H1 (cell line): ENCODE measurements at regions not wholly inside any gene's neighbourhood (a gene's known extent, or its start where the extent isn't known, plus 50 kb on each side); places are given as distances from the start of the nearest gene placed in this dataset.

Source experiments
- CTCF ChIA-PET: fragments of 300-600 bp; sonication (Branson Sonifier 250); formaldehyde crosslinking; loops from one replicate; lab custom pipeline; 2021; ENCODE audit not compliant: partially characterized antibody; lab: Charles Lee
- POLR2A ChIA-PET: fragments of 300-600 bp; sonication (Branson Sonifier 250); formaldehyde crosslinking; loops from one replicate; lab custom pipeline; 2021; ENCODE audit warnings: inconsistent platforms; ENCODE audit not compliant: partially characterized antibody; lab: Charles Lee
- DNase-seq, 2 experiments: peaks; one replicate each; pipeline versions ENCODE4 v3.0.0 to v3.0.0-alpha.2; 2010 to 2022; ENCODE audit warnings: low spot score in 2 of 2, low read depth in 1 of 2, mixed read lengths in 1 of 2
- FAIRE-seq: peaks from 2 replicates; lab custom pipeline; 2011; peaks lifted over from hg19 to GRCh38; lab: Jason Lieb, UNC
- H2AFZ ChIP-seq: 2 replicates; pipeline ENCODE4 v1.8.1; 2012; ENCODE audit warnings: low read length, inconsistent platforms
- H2AK5ac ChIP-seq: 2 replicates; pipeline ENCODE4 v1.6.1; 2013; ENCODE audit warnings: low read depth, low read length
- H2BK120ac ChIP-seq: replicated peaks from 2 replicates; pipeline ENCODE3; 2013; ENCODE audit warnings: low read depth, low read length, inconsistent platforms
- H2BK12ac ChIP-seq: 2 replicates; pipeline ENCODE4 v1.6.1; 2013; ENCODE audit warnings: low read depth, low read length
- H2BK15ac ChIP-seq: 2 replicates; pipeline ENCODE4 v1.6.1; 2013; ENCODE audit warnings: low read length
- H2BK20ac ChIP-seq: 2 replicates; pipeline ENCODE4 v1.6.1; 2013; ENCODE audit warnings: low read length
- H2BK5ac ChIP-seq: 2 replicates; pipeline ENCODE4 v1.6.1; 2013; ENCODE audit warnings: low read depth, low read length
- H3K14ac ChIP-seq: 2 replicates; pipeline ENCODE4 v1.6.1; 2013; ENCODE audit warnings: inconsistent platforms; ENCODE audit not compliant: insufficient read length
- H3K18ac ChIP-seq: 2 replicates; pipeline ENCODE4 v1.6.1; 2013; ENCODE audit warnings: low read length; ENCODE audit errors: extremely low read depth
- H3K23ac ChIP-seq: 2 replicates; pipeline ENCODE4 v1.6.1; 2013; ENCODE audit warnings: inconsistent platforms; ENCODE audit not compliant: insufficient read length
- H3K23me2 ChIP-seq: 2 replicates; pipeline ENCODE4 v1.6.1; 2013; ENCODE audit warnings: low read depth, low read length
- H3K27ac ChIP-seq: 2 replicates; pipeline ENCODE4 v1.6.1; 2011; ENCODE audit warnings: low read depth, low read length, inconsistent platforms
- H3K27me3 ChIP-seq, 4 experiments: replicated peaks in 1 of 4; 1 replicate in 1 of 4; 2 replicates in 3 of 4; pipeline versions ENCODE4 v1.6.1 to v1.8.1; 2011 to 2013; ENCODE audit warnings: low read length in 3 of 4, mild to moderate bottlenecking in 3 of 4, inconsistent platforms in 2 of 4, mixed read lengths in 2 of 4, moderate library complexity in 1 of 4; ENCODE audit not compliant: control insufficient read depth in 3 of 4, insufficient read depth in 3 of 4; ENCODE audit errors: extremely low read depth in 1 of 4
- H3K36me3 ChIP-seq, 4 experiments: 2 replicates each; pipeline versions ENCODE4 v1.6.1 to v1.8.1; 2011 to 2013; ENCODE audit warnings: mild to moderate bottlenecking in 4 of 4, low read length in 3 of 4, moderate library complexity in 2 of 4, control low read depth in 1 of 4, inconsistent platforms in 1 of 4; ENCODE audit not compliant: insufficient read depth in 4 of 4, control insufficient read depth in 2 of 4
- H3K4ac ChIP-seq: replicated peaks from 2 replicates; pipeline ENCODE3; 2013; ENCODE audit warnings: low read length, low read depth, mixed read lengths, inconsistent platforms; ENCODE audit not compliant: insufficient read length
- H3K4me1 ChIP-seq, 4 experiments: replicated peaks in 1 of 4; 1 replicate in 1 of 4; 2 replicates in 3 of 4; pipeline versions ENCODE4 v1.6.1 to v1.8.1; 2011 to 2013; ENCODE audit warnings: low read length in 3 of 4, inconsistent platforms in 2 of 4, mixed read lengths in 1 of 4; ENCODE audit not compliant: insufficient read depth in 4 of 4, control insufficient read depth in 3 of 4
- H3K4me2 ChIP-seq, 2 experiments: 2 replicates each; pipeline versions ENCODE4 v1.6.1 to v1.8.1; 2011 to 2013; ENCODE audit warnings: low read depth in 2 of 2, low read length in 2 of 2, control low read depth in 1 of 2, inconsistent platforms in 1 of 2, mild to moderate bottlenecking in 1 of 2; ENCODE audit not compliant: insufficient read depth in 1 of 2
- H3K4me3 ChIP-seq, 4 experiments: fragments of 200-600, 300-600 bp in 1 of 4; sonication (generic), shearing (Covaris generic), sonication (Bioruptor Twin) in 1 of 4; 2 replicates each; pipeline versions ENCODE4 v1.5.1 to v1.8.1; 2011 to 2016; ENCODE audit warnings: low read length in 4 of 4, low read depth in 3 of 4, control low read depth in 2 of 4, inconsistent platforms in 2 of 4, mild to moderate bottlenecking in 2 of 4, mixed read lengths in 1 of 4, moderate library complexity in 1 of 4; ENCODE audit not compliant: insufficient read depth in 2 of 4; ENCODE audit errors: extremely low read depth in 1 of 4
- H3K56ac ChIP-seq: replicated peaks from 2 replicates; pipeline ENCODE3; 2013; ENCODE audit warnings: low read depth, mild to moderate bottlenecking, mixed read lengths, low read length, inconsistent platforms; ENCODE audit not compliant: insufficient read length
- H3K79me1 ChIP-seq: 2 replicates; pipeline ENCODE4 v1.6.1; 2013; ENCODE audit warnings: low read depth, low read length, control low read depth
- H3K79me2 ChIP-seq, 2 experiments: 2 replicates each; pipeline versions ENCODE4 v1.6.1 to v1.8.1; 2012 to 2013; ENCODE audit warnings: low read length in 2 of 2, mild to moderate bottlenecking in 2 of 2, inconsistent platforms in 1 of 2; ENCODE audit not compliant: insufficient read depth in 2 of 2, control insufficient read depth in 1 of 2
- H3K9ac ChIP-seq, 4 experiments: replicated peaks in 1 of 4; 1 replicate in 1 of 4; 2 replicates in 3 of 4; pipeline versions ENCODE4 v1.6.1 to v1.8.1; 2011 to 2013; ENCODE audit warnings: low read depth in 3 of 4, low read length in 3 of 4, control low read depth in 2 of 4, mild to moderate bottlenecking in 2 of 4, moderate library complexity in 2 of 4, inconsistent platforms in 1 of 4; ENCODE audit errors: extremely low read depth in 1 of 4
- H3K9me3 ChIP-seq, 2 experiments: 2 replicates each; pipeline versions ENCODE4 v1.6.1 to v1.8.1; 2012 to 2013; ENCODE audit warnings: mild to moderate bottlenecking in 2 of 2, moderate library complexity in 2 of 2, control low read depth in 1 of 2, inconsistent platforms in 1 of 2, low read depth in 1 of 2, low read length in 1 of 2, mixed read lengths in 1 of 2; ENCODE audit not compliant: insufficient read depth in 2 of 2
- H4K20me1 ChIP-seq, 2 experiments: replicated peaks in 1 of 2; 2 replicates each; pipeline versions ENCODE3 to v1.8.1; 2011 to 2013; ENCODE audit warnings: inconsistent platforms in 2 of 2, low read length in 2 of 2, mild to moderate bottlenecking in 1 of 2; ENCODE audit not compliant: insufficient read depth in 2 of 2, control insufficient read depth in 1 of 2
- H4K5ac ChIP-seq: 2 replicates; pipeline ENCODE4 v1.6.1; 2013; ENCODE audit warnings: low read length, low read depth, mixed read lengths, inconsistent platforms; ENCODE audit not compliant: insufficient read length
- H4K8ac ChIP-seq: 2 replicates; pipeline ENCODE4 v1.8.0; 2013; ENCODE audit warnings: mild to moderate bottlenecking, moderate library complexity, low read length, inconsistent platforms; ENCODE audit not compliant: insufficient read depth; ENCODE audit errors: extremely low read depth
- H4K91ac ChIP-seq: replicated peaks from 2 replicates; pipeline ENCODE3; 2013; ENCODE audit warnings: low read length, mixed read lengths, inconsistent platforms; ENCODE audit not compliant: insufficient read length
- JUND ChIP-seq: IDR thresholded peaks from 2 replicates; pipeline ENCODE4 v1.6.1; 2011; ENCODE audit warnings: mild to moderate bottlenecking, improper control_type of control experiment, low read length
- POLR2A ChIP-seq, 2 experiments: IDR thresholded peaks; 1 replicate in 1 of 2; 2 replicates in 1 of 2; pipeline ENCODE4 v1.6.1; 2011; ENCODE audit warnings: low read depth in 2 of 2, low read length in 2 of 2, mild to moderate bottlenecking in 2 of 2; ENCODE audit errors: control extremely low read depth in 1 of 2
- RXRA ChIP-seq: IDR thresholded peaks from 2 replicates; pipeline ENCODE4 v1.6.1; 2011; ENCODE audit warnings: low read depth, mild to moderate bottlenecking, low read length, moderate library complexity; ENCODE audit not compliant: insufficient read depth
- WGBS, 2 experiments: shearing (Covaris generic) in 1 of 2; methylation state at CpG; one replicate each; pipeline versions ENCODE4 v1.1.6 to v1.1.7; 2013 to 2015; ENCODE audit warnings: low lambda C conversion rate in 2 of 2, mixed read lengths in 2 of 2, inconsistent platforms in 1 of 2, low coverage in 1 of 2, missing lambda C conversion rate in 1 of 2; ENCODE audit not compliant: insufficient replicate concordance in 2 of 2, insufficient coverage in 1 of 2, insufficient read length in 1 of 2; ENCODE audit errors: extremely low coverage in 1 of 2, missing lambda C conversion rate in 1 of 2; 5-methylcytosine and 5-hydroxymethylcytosine counted together

DNA sequence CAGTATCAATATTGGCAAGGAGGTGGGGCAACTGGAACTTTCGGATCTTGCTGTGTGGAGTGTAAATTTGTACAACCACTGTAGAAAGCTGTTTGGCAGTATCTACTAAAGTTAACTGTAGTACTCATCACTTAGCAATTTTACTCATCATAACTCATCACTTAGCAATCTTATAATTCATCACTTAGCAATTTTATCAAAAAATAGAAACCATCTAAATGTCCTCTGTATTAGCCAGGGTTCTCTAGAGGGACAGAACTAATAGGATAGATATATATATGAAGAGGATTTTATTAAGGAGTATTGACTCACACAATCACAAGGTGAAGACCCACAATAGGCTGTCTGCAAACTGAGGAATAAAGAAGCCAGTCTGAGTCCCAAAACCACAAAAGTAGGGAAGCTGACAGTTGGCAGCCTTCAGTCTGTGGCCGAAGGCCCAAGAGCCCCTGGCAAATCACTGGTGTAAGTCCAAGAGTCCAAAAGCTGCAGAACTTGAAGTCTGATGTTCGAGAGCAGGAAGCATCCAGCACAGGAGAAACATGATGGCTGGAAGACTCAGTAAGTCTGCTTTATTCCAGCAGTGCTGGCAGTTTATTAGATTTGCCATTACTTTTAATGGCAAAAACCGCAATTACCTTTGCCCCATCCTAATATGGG lies 92.9 kb upstream of the USP47 start:
- no peaks in the 10 kb centered on the region for H3K27me3 ChIP-seq
- H3K56ac ChIP-seq: no peak overlapping the region
- no peak overlapping the region for H2BK15ac ChIP-seq
- no peak overlapping the region for H4K8ac ChIP-seq
- no peak overlapping the region for H2BK12ac ChIP-seq
- POLR2A ChIA-PET: no interaction called here
- H3K36me3 ChIP-seq: no peaks in the 10 kb centered on the region
- H2AK5ac ChIP-seq: no peak overlapping the region
- H3K23me2 ChIP-seq: no peaks in the 10 kb centered on the region
- no peak overlapping the region for H3K14ac ChIP-seq
- CTCF ChIA-PET: interaction anchor here (0.5 kb wide), 1 partner anchor 1528 kb away, joined by 3 read pairs; no protein-coding TSS in a partner anchor
- H3K23ac ChIP-seq: no peak overlapping the region
- DNase-seq: no peak
- H2BK20ac ChIP-seq: no peak overlapping the region
- H2BK120ac ChIP-seq: no peak overlapping the region
- peaks cover 0 to 7% (median 1%) of the 10 kb centered on the region in 4 experiments; a peak in 2 of 7 replicates for H3K4me1 ChIP-seq
- H4K5ac ChIP-seq: no peak overlapping the region
- 85% methylated on average over 4 of the region's 4 CpGs; no CpG with 5 or more reads in 1 of the 2 experiments for WGBS, 2 experiments
- H4K20me1 ChIP-seq: no peaks in the 10 kb centered on the region
- no peak overlapping the region for H2BK5ac ChIP-seq
- no peak overlapping the region for H3K9ac ChIP-seq
- H3K4me3 ChIP-seq: no peak overlapping the region
- H3K79me1 ChIP-seq: no peaks in the 10 kb centered on the region
- FAIRE-seq: no peak
- H3K9me3 ChIP-seq: peaks cover 4 to 6% of the 10 kb centered on the region in 2 experiments; a peak in 2 of 4 replicates
- no peak overlapping the region for H3K18ac ChIP-seq
- no peak overlapping the region for H3K4ac ChIP-seq
- H3K79me2 ChIP-seq: no peaks in the 10 kb centered on the region
- TF ChIP-seq POLR2A (IDR thresholded peaks at IDR 0.05; ENCODE audit: control extremely low read depth in 1 of 2, low read depth in 2 of 2, low read length in 2 of 2): no peak
- no peak for TF ChIP-seq JUND
- no peak for TF ChIP-seq RXRA
- H2AFZ ChIP-seq: no peak overlapping the region
- no peak overlapping the region for H3K27ac ChIP-seq
- H3K4me2 ChIP-seq: no peak overlapping the region
- no peak overlapping the region for H4K91ac ChIP-seq
